ENCODE measurements at regions not wholly inside any gene's neighbourhood (a gene's known extent, or its start where the extent isn't known, plus 50 kb on each side); places are given as distances from the start of the nearest gene placed in this dataset.
A peak's percentile ranks its signal among the peaks of the same experiment; 100 is the strongest.

- no peak for DNase-seq
- Mint-ChIP-seq H3K27ac (no peak overlapping the region), H3K9me3 (peaks cover 1% of the 10 kb centered on the region), H3K4me3 (no peak overlapping the region), H3K36me3 (ENCODE audit: low read depth) (no peaks in the 10 kb centered on the region), H3K27me3 (ENCODE audit: low read depth) (peaks cover 12% of the 10 kb centered on the region), H3K4me1 (ENCODE audit: low read depth) (no peaks in the 10 kb centered on the region)
- CTCF ChIA-PET = interaction anchor here (0.6 to 1.2 kb wide), 3 partner anchors 12 to 1203 kb away, joined by 3 to 4 read pairs (median 3); no protein-coding TSS in a partner anchor
- intact Hi-C loops (cut with micrococcal nuclease) = loop anchor here (10.0 kb wide), 1 partner anchor 161 kb away; no protein-coding TSS in a partner anchor
Observed at GRCh38 chr7:47093320-47094234, 488.3 kb downstream of the TNS3 start.

DNA sequence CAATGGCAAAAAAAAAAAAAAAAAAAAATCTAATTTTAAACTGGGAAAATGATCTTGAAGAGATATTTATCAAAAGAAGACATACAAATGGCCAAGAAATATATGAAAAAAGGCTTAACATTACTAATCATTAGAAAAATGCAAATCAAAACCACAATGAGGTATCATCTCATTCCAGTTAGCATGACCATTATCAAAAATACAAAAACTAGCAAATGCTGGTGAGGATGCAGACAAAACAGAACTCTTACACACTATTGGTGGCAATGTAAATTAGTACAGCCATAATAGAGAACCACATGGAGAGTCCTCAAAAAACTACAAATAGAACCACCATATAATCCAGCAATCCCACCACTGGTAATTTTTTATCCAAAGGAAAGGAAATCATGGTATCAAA, 489.6 kb downstream of the TNS3 start:
- CTCF ChIA-PET = interaction anchor here (1.2 kb wide), 1 partner anchor 1170 kb away, joined by 4 read pairs; no protein-coding TSS in a partner anchor
- Mint-ChIP-seq H3K36me3 (ENCODE audit: low read depth) (no peaks in the 10 kb centered on the region), H3K4me1 (ENCODE audit: low read depth) (no peaks in the 10 kb centered on the region), H3K9me3 (no peaks in the 10 kb centered on the region), H3K27me3 (ENCODE audit: low read depth) (peaks cover 12% of the 10 kb centered on the region), H3K27ac (no peak overlapping the region), H3K4me3 (no peak overlapping the region)
- DNase-seq = no peak
- intact Hi-C loops (cut with micrococcal nuclease) = loop anchor here (10.0 kb wide), 1 partner anchor 162 kb away; no protein-coding TSS in a partner anchor

GRCh38 chr7:47091141-47091540, 490.8 kb downstream of the TNS3 start:
- H3K4me1 Mint-ChIP-seq (ENCODE audit: low read depth) = no peaks in the 10 kb centered on the region
- CTCF ChIA-PET = interaction anchor here (0.8 kb wide), 1 partner anchor 587 kb away, joined by 3 read pairs; no protein-coding TSS in a partner anchor
- H3K36me3 Mint-ChIP-seq (ENCODE audit: low read depth) = no peaks in the 10 kb centered on the region
- H3K9me3 Mint-ChIP-seq = no peaks in the 10 kb centered on the region
- no peak overlapping the region for H3K27ac Mint-ChIP-seq
- H3K4me3 Mint-ChIP-seq = no peak overlapping the region
- no peak for DNase-seq
- peaks cover 12% of the 10 kb centered on the region for H3K27me3 Mint-ChIP-seq (ENCODE audit: low read depth)
- intact Hi-C loops (cut with micrococcal nuclease) = loop anchor here (10.0 kb wide), 1 partner anchor 164 kb away; no protein-coding TSS in a partner anchor

- no peaks in the 10 kb centered on the region for H3K36me3 Mint-ChIP-seq (ENCODE audit: low read depth)
- no peak for DNase-seq
- intact Hi-C loops (cut with micrococcal nuclease) = loop anchor here (1.0 to 10.0 kb wide), 4 partner anchors 313 to 1172 kb away; no protein-coding TSS in a partner anchor
- H3K4me1 Mint-ChIP-seq (ENCODE audit: low read depth) = no peaks in the 10 kb centered on the region
- CTCF ChIA-PET = interaction anchor here (0.6 kb wide), 1 partner anchor 1173 kb away, joined by 3 read pairs; no protein-coding TSS in a partner anchor
- H3K9me3 Mint-ChIP-seq = no peaks in the 10 kb centered on the region
- H3K27ac Mint-ChIP-seq = no peak overlapping the region
- H3K4me3 Mint-ChIP-seq = no peak overlapping the region
- H3K27me3 Mint-ChIP-seq (ENCODE audit: low read depth) = peaks cover 12% of the 10 kb centered on the region
Observed at GRCh38 chr7:47089461-47089860, 492.4 kb downstream of the TNS3 start.

GRCh38 chr7:47089068-47089417, 492.9 kb downstream of the TNS3 start:
- intact Hi-C loops (cut with micrococcal nuclease) = loop anchor here (1.0 to 10.0 kb wide), 4 partner anchors 312 to 1172 kb away; no protein-coding TSS in a partner anchor
- CTCF ChIA-PET = interaction anchor here (0.7 to 1.7 kb wide), 4 partner anchors 1166 to 1173 kb away, joined by 4 to 8 read pairs (median 6); no protein-coding TSS in a partner anchor
- Mint-ChIP-seq H3K4me1 (ENCODE audit: low read depth) (no peaks in the 10 kb centered on the region), H3K4me3 (no peak overlapping the region), H3K27ac (no peak overlapping the region), H3K36me3 (ENCODE audit: low read depth) (no peaks in the 10 kb centered on the region), H3K27me3 (ENCODE audit: low read depth) (peaks cover 9% of the 10 kb centered on the region), H3K9me3 (no peaks in the 10 kb centered on the region)
- no peak for DNase-seq

- Mint-ChIP-seq H3K4me1 (ENCODE audit: low read depth) (no peaks in the 10 kb centered on the region), H3K9me3 (no peaks in the 10 kb centered on the region), H3K27me3 (ENCODE audit: low read depth) (peaks cover 9% of the 10 kb centered on the region), H3K27ac (no peak overlapping the region), H3K4me3 (no peak overlapping the region), H3K36me3 (ENCODE audit: low read depth) (no peaks in the 10 kb centered on the region)
- DNase-seq = peak; percentile 20
- CTCF ChIA-PET = interaction anchor here (0.7 to 1.7 kb wide), 5 partner anchors 17 to 1172 kb away, joined by 3 to 8 read pairs (median 6); no protein-coding TSS in a partner anchor
- intact Hi-C loops (cut with micrococcal nuclease) = loop anchor here (1.0 to 10.0 kb wide), 5 partner anchors 312 to 1197 kb away; no protein-coding TSS in a partner anchor
Observed at GRCh38 chr7:47088329-47089067, 493.4 kb downstream of the TNS3 start.

DNA sequence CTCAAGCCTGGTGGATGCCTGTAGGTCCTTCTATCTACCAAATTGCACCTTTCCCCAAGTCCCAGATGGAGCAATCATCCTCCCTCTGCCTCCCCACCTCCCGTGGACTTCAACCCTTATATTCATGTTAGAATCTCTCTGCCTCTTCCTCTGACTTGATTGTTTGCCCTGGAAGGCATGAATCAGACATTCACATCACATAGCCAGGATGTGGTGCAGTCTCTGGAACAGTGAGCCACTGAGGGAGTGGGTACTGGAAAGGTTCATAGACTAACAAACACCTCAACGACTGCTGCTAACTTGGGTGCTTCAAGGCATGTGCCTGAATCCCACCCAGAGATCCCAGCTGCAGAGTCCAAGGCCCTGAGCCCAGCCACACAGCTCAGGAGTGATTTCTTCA, 494.0 kb downstream of the TNS3 start:
- no peak for DNase-seq
- Mint-ChIP-seq H3K36me3 (ENCODE audit: low read depth) (no peaks in the 10 kb centered on the region), H3K27ac (no peak overlapping the region), H3K9me3 (no peaks in the 10 kb centered on the region), H3K4me3 (no peak overlapping the region), H3K27me3 (ENCODE audit: low read depth) (peaks cover 9% of the 10 kb centered on the region), H3K4me1 (ENCODE audit: low read depth) (no peaks in the 10 kb centered on the region)
- intact Hi-C loops (cut with micrococcal nuclease) = loop anchor here (1.0 to 10.0 kb wide), 3 partner anchors 311 to 1197 kb away; no protein-coding TSS in a partner anchor
- CTCF ChIA-PET = interaction anchor here (1.4 to 1.7 kb wide), 3 partner anchors 1165 to 1170 kb away, joined by 6 to 8 read pairs (median 6); no protein-coding TSS in a partner anchor

GRCh38 chr7:47085491-47086275, 496.2 kb downstream of the TNS3 start:
- Mint-ChIP-seq H3K9me3 (no peaks in the 10 kb centered on the region), H3K27ac (no peak overlapping the region), H3K36me3 (ENCODE audit: low read depth) (no peaks in the 10 kb centered on the region), H3K4me3 (no peak overlapping the region), H3K27me3 (ENCODE audit: low read depth) (peaks cover 5% of the 10 kb centered on the region), H3K4me1 (ENCODE audit: low read depth) (no peaks in the 10 kb centered on the region)
- DNase-seq = no peak
- CTCF ChIA-PET = interaction anchor here (1.1 kb wide), 1 partner anchor 1163 kb away, joined by 3 read pairs; no protein-coding TSS in a partner anchor
- intact Hi-C loops (cut with micrococcal nuclease) = loop anchor here (10.0 kb wide), 1 partner anchor 731 kb away; no protein-coding TSS in a partner anchor

GRCh38 chr7:47083476-47084250, 498.2 kb downstream of the TNS3 start:
- Mint-ChIP-seq H3K36me3 (ENCODE audit: low read depth) (no peaks in the 10 kb centered on the region), H3K4me1 (ENCODE audit: low read depth) (no peaks in the 10 kb centered on the region), H3K9me3 (no peaks in the 10 kb centered on the region), H3K4me3 (no peak overlapping the region), H3K27me3 (ENCODE audit: low read depth) (no peaks in the 10 kb centered on the region), H3K27ac (no peak overlapping the region)
- DNase-seq = no peak
- intact Hi-C loops (cut with micrococcal nuclease) = loop anchor here (10.0 kb wide), 1 partner anchor 729 kb away; no protein-coding TSS in a partner anchor
- CTCF ChIA-PET = no interaction called here

- Mint-ChIP-seq H3K4me3 (no peak overlapping the region), H3K4me1 (ENCODE audit: low read depth) (no peaks in the 10 kb centered on the region), H3K27me3 (ENCODE audit: low read depth) (no peaks in the 10 kb centered on the region), H3K36me3 (ENCODE audit: low read depth) (no peaks in the 10 kb centered on the region), H3K27ac (no peak overlapping the region), H3K9me3 (no peaks in the 10 kb centered on the region)
- DNase-seq = no peak
- CTCF ChIA-PET = no interaction called here
- intact Hi-C loops (cut with micrococcal nuclease) = loop anchor here (10.0 kb wide), 1 partner anchor 726 kb away; no protein-coding TSS in a partner anchor
Observed at GRCh38 chr7:47080816-47081215, 501.1 kb downstream of the TNS3 start.

GRCh38 chr7:47078241-47078640, 503.7 kb downstream of the TNS3 start:
- Mint-ChIP-seq H3K4me3 (no peak overlapping the region), H3K4me1 (ENCODE audit: low read depth) (no peaks in the 10 kb centered on the region), H3K36me3 (ENCODE audit: low read depth) (no peaks in the 10 kb centered on the region), H3K9me3 (no peaks in the 10 kb centered on the region), H3K27me3 (ENCODE audit: low read depth) (no peaks in the 10 kb centered on the region), H3K27ac (no peak overlapping the region)
- intact Hi-C loops (cut with micrococcal nuclease) = no loop called here
- CTCF ChIA-PET = no interaction called here
- no peak for DNase-seq

Measured in activated naive CD4-positive, alpha-beta T cell treated with anti-CD3 and anti-CD28 coated beads for 36 hours (primary cell).